Thymus (tissue), 11 donors: ENCODE measurements at regions not wholly inside any gene's neighbourhood (a gene's known extent, or its start where the extent isn't known, plus 50 kb on each side); places are given as distances from the start of the nearest gene placed in this dataset.

ENCODE experiments used
- DNase-seq, 9 donors: peaks; one replicate each; pipeline ENCODE4 v3.0.0-alpha.2; 2013; ENCODE audit warnings: low spot score in 9 of 9, low read depth in 6 of 9, missing footprints in 1 of 9
- H3K27ac ChIP-seq, 2 donors: one replicate each; pipeline ENCODE4 v1.5.1; 2013; ENCODE audit warnings: control low read depth in 1 of 2, low read depth in 1 of 2, low read length in 1 of 2, mild to moderate bottlenecking in 1 of 2, moderate library complexity in 1 of 2
- H3K27me3 ChIP-seq, 2 donors: one replicate each; pipeline ENCODE4 v1.5.1; 2013; ENCODE audit warnings: low read length in 1 of 2; ENCODE audit not compliant: control insufficient read depth in 2 of 2, insufficient read depth in 1 of 2
- H3K36me3 ChIP-seq, 2 donors: one replicate each; pipeline ENCODE4 v1.5.1; 2013; ENCODE audit warnings: low read length in 1 of 2, mild to moderate bottlenecking in 1 of 2, moderate library complexity in 1 of 2; ENCODE audit not compliant: control insufficient read depth in 2 of 2, insufficient read depth in 2 of 2
- H3K4me1 ChIP-seq, 2 donors: one replicate each; pipeline ENCODE4 v1.5.1; 2013; ENCODE audit warnings: low read length in 2 of 2; ENCODE audit not compliant: control insufficient read depth in 2 of 2, insufficient read depth in 2 of 2
- H3K4me3 ChIP-seq, 2 donors: one replicate each; pipeline ENCODE4 v1.5.1; 2013; ENCODE audit warnings: low read length in 2 of 2, control low read depth in 1 of 2, mild to moderate bottlenecking in 1 of 2
- H3K9me3 ChIP-seq, 2 donors: one replicate each; pipeline ENCODE4 v1.5.1; 2013; ENCODE audit warnings: low read length in 1 of 2, mild to moderate bottlenecking in 1 of 2; ENCODE audit not compliant: control insufficient read depth in 2 of 2, insufficient read depth in 1 of 2
- WGBS: extraction: QIAGEN DNeasy Blood & Tissue Kit; methylation state at CpG from one replicate; pipeline ENCODE4 v1.1.7; 2013; 5-methylcytosine and 5-hydroxymethylcytosine counted together
- donor health status: healthy.

- peaks cover 0 to 4% of the 10 kb centered on the region in 2 donors for H3K9me3 ChIP-seq
- H3K4me3 ChIP-seq, result no peak overlapping the region
- WGBS, result 97% methylated on average over 25 of the region's 25 CpGs
- H3K27me3 ChIP-seq, result peaks cover 0 to 8% of the 10 kb centered on the region in 2 donors
- no peaks in the 10 kb centered on the region for H3K36me3 ChIP-seq
- peaks cover 6 to 18% of the 10 kb centered on the region in 2 donors for H3K4me1 ChIP-seq
- DNase-seq, result no peak
- H3K27ac ChIP-seq, result no peak overlapping the region
Observed at GRCh38 chr7:156001496-156002260, 189.4 kb upstream of the SHH start.

GRCh38 chr7:156000601-156001396 lies 188.5 kb upstream of the SHH start:
- H3K4me3 ChIP-seq, result no peak overlapping the region
- DNase-seq, result no peak
- peaks cover 14 to 27% of the 10 kb centered on the region in 2 donors for H3K4me1 ChIP-seq
- peaks cover 0 to 8% of the 10 kb centered on the region in 2 donors for H3K27me3 ChIP-seq
- 95% methylated on average over 27 of the region's 27 CpGs for WGBS
- H3K27ac ChIP-seq, result no peak overlapping the region
- no peaks in the 10 kb centered on the region for H3K36me3 ChIP-seq
- H3K9me3 ChIP-seq, result peaks cover 0 to 4% of the 10 kb centered on the region in 2 donors

GRCh38 chr7:155999631-156000489 lies 187.6 kb upstream of the SHH start:
- Histone ChIP-seq H3K4me3 (no peak overlapping the region), H3K4me1 (peaks cover 22 to 36% of the 10 kb centered on the region in 2 donors), H3K27me3 (peaks cover 0 to 8% of the 10 kb centered on the region in 2 donors), H3K9me3 (peaks cover 0 to 4% of the 10 kb centered on the region in 2 donors), H3K36me3 (no peaks in the 10 kb centered on the region), H3K27ac (no peak overlapping the region)
- WGBS, result 97% methylated on average over 29 of the region's 29 CpGs
- DNase-seq, result no peak

GRCh38 chr7:155998766-155999630 lies 186.7 kb upstream of the SHH start:
- H3K4me1 ChIP-seq, result peaks cover 30 to 44% of the 10 kb centered on the region in 2 donors
- no peaks in the 10 kb centered on the region for H3K36me3 ChIP-seq
- H3K27me3 ChIP-seq, result peaks cover 0 to 6% of the 10 kb centered on the region in 2 donors
- no peak overlapping the region for H3K4me3 ChIP-seq
- DNase-seq, result no peak
- 95% methylated on average over 25 of the region's 25 CpGs for WGBS
- no peak overlapping the region for H3K27ac ChIP-seq
- H3K9me3 ChIP-seq, result peaks cover 0 to 4% of the 10 kb centered on the region in 2 donors

- no peak overlapping the region for H3K27ac ChIP-seq
- peaks cover 34 to 46% of the 10 kb centered on the region in 2 donors for H3K4me1 ChIP-seq
- H3K36me3 ChIP-seq, result no peaks in the 10 kb centered on the region
- no peak overlapping the region for H3K4me3 ChIP-seq
- 82% methylated on average over 23 of the region's 23 CpGs for WGBS
- H3K27me3 ChIP-seq, result peaks cover 0 to 6% of the 10 kb centered on the region in 2 donors
- peak in 1 of 9 donors; percentile 41 for DNase-seq
- H3K9me3 ChIP-seq, result peaks cover 0 to 4% of the 10 kb centered on the region in 2 donors
Observed at GRCh38 chr7:155998328-155998691, 186.0 kb upstream of the SHH start.

- H3K27me3 ChIP-seq, result peaks cover 0 to 6% of the 10 kb centered on the region in 2 donors
- H3K4me3 ChIP-seq, result no peak overlapping the region
- WGBS, result 59% methylated on average over 35 of the region's 35 CpGs
- H3K36me3 ChIP-seq, result no peaks in the 10 kb centered on the region
- peaks cover 0 to 4% of the 10 kb centered on the region in 2 donors for H3K9me3 ChIP-seq
- peaks cover 37 to 49% of the 10 kb centered on the region in 2 donors for H3K4me1 ChIP-seq
- no peak overlapping the region for H3K27ac ChIP-seq
- peak in 1 of 9 donors; percentile 32 for DNase-seq
Observed at GRCh38 chr7:155997431-155998327, 185.4 kb upstream of the SHH start.

- Histone ChIP-seq H3K4me3 (no peak overlapping the region), H3K9me3 (peaks cover 0 to 4% of the 10 kb centered on the region in 2 donors), H3K27ac (no peak overlapping the region), H3K27me3 (peaks cover 0 to 6% of the 10 kb centered on the region in 2 donors), H3K36me3 (no peaks in the 10 kb centered on the region), H3K4me1 (peaks cover 41 to 53% of the 10 kb centered on the region in 2 donors)
- DNase-seq, result peak in 1 of 9 donors; percentile 22
- 10% methylated on average over 12 of the region's 12 CpGs for WGBS
Observed at GRCh38 chr7:155996718-155997280, 184.5 kb upstream of the SHH start.
